Mesodermal cell (in vitro differentiated cells): ENCODE measurements at regions not wholly inside any gene's neighbourhood (a gene's known extent, or its start where the extent isn't known, plus 50 kb on each side); places are given as distances from the start of the nearest gene placed in this dataset.
A peak's percentile ranks its signal among the peaks of the same experiment; 100 is the strongest.

ENCODE experiments used
- H3K27ac ChIP-seq: 2 replicates; pipeline ENCODE4 v1.7.0; 2013; ENCODE audit warnings: mild to moderate bottlenecking, low read depth, low read length, moderate library complexity; ENCODE audit not compliant: severe bottlenecking
- H3K36me3 ChIP-seq: 2 replicates; pipeline ENCODE4 v1.7.1; 2013; ENCODE audit warnings: mild to moderate bottlenecking, low read length, moderate library complexity; ENCODE audit not compliant: control insufficient read depth, insufficient read depth
- H3K4me1 ChIP-seq: one replicate; pipeline ENCODE4 v1.7.1; 2013; ENCODE audit warnings: mild to moderate bottlenecking, low read length; ENCODE audit not compliant: insufficient read depth, control insufficient read depth, poor library complexity, severe bottlenecking
- H3K4me3 ChIP-seq: 2 replicates; pipeline ENCODE4 v1.7.0; 2013; ENCODE audit warnings: low read length, control low read depth, mild to moderate bottlenecking; ENCODE audit not compliant: insufficient read depth, poor library complexity, severe bottlenecking; ENCODE audit errors: extremely low read depth
- H3K9me3 ChIP-seq: 2 replicates; pipeline ENCODE4 v1.7.1; 2013; ENCODE audit warnings: mild to moderate bottlenecking, low read length, moderate library complexity; ENCODE audit not compliant: control insufficient read depth
- WGBS, 2 experiments: methylation state at CpG; one replicate each; pipeline ENCODE4 v1.1.5; 2013; ENCODE audit warnings: missing lambda C conversion rate in 2 of 2; ENCODE audit not compliant: insufficient coverage in 2 of 2; 5-methylcytosine and 5-hydroxymethylcytosine counted together

DNA sequence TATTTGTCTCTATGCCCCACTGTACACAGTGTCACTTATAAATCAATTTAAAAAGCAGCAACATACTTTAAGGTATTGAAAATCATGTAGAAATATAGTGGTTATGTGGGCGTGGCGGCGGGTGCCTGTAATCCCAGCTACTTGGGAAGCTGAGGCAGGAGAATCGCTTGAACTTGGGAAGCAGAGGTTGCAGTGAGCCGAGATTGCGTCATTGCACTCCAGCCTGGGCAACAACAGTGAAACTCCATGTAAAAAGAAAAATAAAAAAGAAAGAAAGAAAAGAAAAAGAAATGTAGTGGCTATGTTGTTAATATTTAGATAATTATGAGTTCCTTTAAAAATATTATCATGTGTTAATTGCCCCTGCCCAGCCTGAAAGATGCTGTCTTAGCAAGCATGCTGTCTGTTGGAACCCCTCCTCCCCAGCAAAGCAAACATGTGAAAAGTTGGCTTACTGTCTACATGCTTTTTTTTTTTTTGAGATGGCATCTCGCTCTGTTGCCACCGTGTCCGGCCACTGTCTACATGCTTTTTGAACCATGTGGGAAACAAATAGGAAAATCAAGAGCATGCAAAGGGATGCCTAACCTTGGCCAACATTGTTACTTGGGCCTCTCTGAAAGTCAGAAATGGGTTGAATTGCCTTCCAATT, 151.4 kb upstream of the TSHZ2 start:
- Histone ChIP-seq H3K9me3 (no peaks in the 10 kb centered on the region), H3K4me1 (no peaks in the 10 kb centered on the region), H3K36me3 (no peaks in the 10 kb centered on the region), H3K4me3 (no peak overlapping the region), H3K27ac (no peak overlapping the region)
- 80% methylated on average over 9 of the region's 9 CpGs; no CpG with 5 or more reads in 1 of the 2 experiments for WGBS, 2 experiments

DNA sequence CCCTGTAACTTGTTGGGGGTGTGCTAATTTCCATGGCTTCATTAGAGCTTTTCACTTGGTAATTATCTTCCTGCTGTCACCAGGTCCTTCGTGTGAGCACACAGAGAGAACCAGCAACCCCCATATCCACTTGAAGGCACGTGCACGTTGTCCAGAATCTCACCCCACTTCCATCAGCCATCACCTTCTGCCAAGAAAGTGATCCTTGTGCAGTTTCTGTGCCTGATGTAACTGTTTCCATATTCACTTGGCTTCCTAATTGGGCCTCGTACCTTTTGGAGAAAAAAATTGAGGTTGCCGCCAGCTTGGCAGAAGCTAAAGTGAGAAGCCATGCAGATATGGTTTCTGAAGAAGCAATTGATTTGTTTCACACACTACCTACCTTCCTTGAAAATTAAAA, 153.7 kb upstream of the TSHZ2 start:
- Histone ChIP-seq H3K36me3 (no peaks in the 10 kb centered on the region), H3K27ac (no peak overlapping the region), H3K9me3 (no peaks in the 10 kb centered on the region), H3K4me1 (no peaks in the 10 kb centered on the region), H3K4me3 (no peak overlapping the region)
- WGBS, 2 experiments, result 95 to 96% methylated on average over 4 of the region's 5 CpGs

GRCh38 chr20:52817981-52818380, 154.2 kb upstream of the TSHZ2 start:
- Histone ChIP-seq H3K4me1 (no peaks in the 10 kb centered on the region), H3K4me3 (no peak overlapping the region), H3K36me3 (no peaks in the 10 kb centered on the region), H3K27ac (no peak overlapping the region), H3K9me3 (no peaks in the 10 kb centered on the region)
- WGBS, 2 experiments, result 76 to 77% methylated on average over 3 of the region's 3 CpGs

DNA sequence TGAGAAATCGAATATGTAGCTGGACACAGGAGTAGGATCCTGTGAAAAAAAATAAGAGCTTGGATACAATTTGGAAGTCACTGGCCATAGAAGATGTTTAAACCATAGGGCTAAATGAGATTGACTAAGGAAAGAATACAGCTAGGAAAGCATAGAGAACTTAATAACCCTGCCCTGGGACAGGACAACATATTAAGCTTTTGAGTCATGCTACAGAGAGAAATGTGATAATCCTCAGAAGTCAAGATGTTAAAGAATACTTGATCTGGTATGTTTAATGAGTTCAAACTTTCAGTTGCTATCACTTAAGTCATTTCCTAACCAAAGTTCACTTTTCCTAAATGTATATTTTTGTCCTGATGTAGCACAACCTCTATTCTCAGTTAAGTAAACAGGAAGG, 154.6 kb upstream of the TSHZ2 start:
- Histone ChIP-seq H3K27ac (no peak overlapping the region), H3K9me3 (no peaks in the 10 kb centered on the region)
- WGBS, 2 experiments, result 94 to 100% methylated on average over 1 of the region's 1 CpG

GRCh38 chr20:52814371-52814770, 157.8 kb upstream of the TSHZ2 start:
- no peak overlapping the region for H3K27ac ChIP-seq
- 90 to 100% methylated on average over 1 to 2 of the region's 2 CpGs for WGBS, 2 experiments
- no peaks in the 10 kb centered on the region for H3K4me1 ChIP-seq
- no peak overlapping the region for H3K4me3 ChIP-seq
- no peaks in the 10 kb centered on the region for H3K9me3 ChIP-seq
- no peaks in the 10 kb centered on the region for H3K36me3 ChIP-seq

More for the DNA sequence above, 154.6 kb upstream of the TSHZ2 start:
- Histone ChIP-seq H3K4me3 (no peak overlapping the region), H3K36me3 (no peaks in the 10 kb centered on the region), H3K4me1 (no peaks in the 10 kb centered on the region)

DNA sequence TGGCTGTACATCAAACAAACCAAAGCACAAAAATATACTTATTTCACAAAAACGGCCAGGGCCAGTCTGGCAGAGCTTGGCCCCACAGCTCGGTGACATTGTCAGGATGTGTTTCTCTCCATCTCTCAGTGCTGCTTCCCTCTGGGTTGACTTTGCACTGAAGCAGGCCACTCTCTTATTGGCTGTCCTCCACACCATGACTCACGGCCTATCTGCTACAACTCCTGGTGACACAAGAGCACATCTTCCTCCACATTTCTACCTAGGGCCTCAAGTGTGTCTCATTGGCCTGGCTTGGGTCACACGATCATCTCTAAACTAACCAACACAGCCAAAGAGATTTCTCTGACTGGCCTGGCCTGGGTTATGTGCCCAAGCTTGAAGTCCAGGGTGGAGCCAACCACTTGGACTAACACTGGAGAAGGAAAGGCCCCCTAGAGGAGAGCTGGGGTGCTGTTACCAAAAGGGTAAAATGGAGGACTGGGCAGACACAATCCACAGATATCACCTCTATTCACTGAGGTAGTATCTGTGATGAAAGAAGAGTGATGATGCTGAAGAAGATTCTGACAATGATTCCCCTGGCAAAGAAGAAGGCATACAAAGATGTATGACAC, 159.8 kb upstream of the TSHZ2 start:
- no peaks in the 10 kb centered on the region for H3K36me3 ChIP-seq
- H3K4me3 ChIP-seq, result no peak overlapping the region
- no peak overlapping the region for H3K27ac ChIP-seq
- H3K9me3 ChIP-seq, result no peaks in the 10 kb centered on the region
- WGBS, 2 experiments, result 71 to 93% methylated on average over 2 to 3 of the region's 4 CpGs
- no peaks in the 10 kb centered on the region for H3K4me1 ChIP-seq

GRCh38 chr20:52809003-52809402, 163.2 kb upstream of the TSHZ2 start:
- Histone ChIP-seq H3K9me3 (no peaks in the 10 kb centered on the region), H3K36me3 (no peaks in the 10 kb centered on the region), H3K4me3 (no peak overlapping the region), H3K27ac (no peak overlapping the region), H3K4me1 (no peaks in the 10 kb centered on the region)
- WGBS, 2 experiments, result 77 to 84% methylated on average over 5 of the region's 5 CpGs

- no peaks in the 10 kb centered on the region for H3K36me3 ChIP-seq
- no peak overlapping the region for H3K4me3 ChIP-seq
- H3K4me1 ChIP-seq, result no peaks in the 10 kb centered on the region
- H3K9me3 ChIP-seq, result no peaks in the 10 kb centered on the region
- H3K27ac ChIP-seq, result no peak overlapping the region
- 84 to 87% methylated on average over 3 to 4 of the region's 4 CpGs for WGBS, 2 experiments
These were observed 165.2 kb upstream of the TSHZ2 start for GRCh38 chr20:52806918-52807317.

DNA sequence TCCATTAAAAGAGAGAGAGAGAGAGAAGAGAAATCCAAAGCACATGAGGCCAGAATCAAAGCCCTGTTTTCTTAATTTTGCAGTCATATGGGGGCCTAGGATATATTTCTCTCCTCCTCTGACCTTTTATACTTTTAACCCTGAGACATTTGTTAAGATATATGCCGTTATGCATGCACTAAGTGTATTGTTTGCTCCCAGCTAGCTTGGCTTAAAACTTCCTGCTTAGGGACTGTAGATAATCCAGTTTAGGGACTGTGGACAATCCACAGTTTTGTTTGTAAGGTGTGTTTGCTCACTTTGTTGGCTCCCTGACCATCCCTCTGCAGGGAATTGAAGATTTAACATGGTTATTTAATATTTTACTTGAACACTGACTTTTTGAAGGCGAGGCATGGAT, 166.3 kb upstream of the TSHZ2 start:
- H3K36me3 ChIP-seq, result no peaks in the 10 kb centered on the region
- no peaks in the 10 kb centered on the region for H3K9me3 ChIP-seq
- H3K4me3 ChIP-seq, result no peak overlapping the region
- H3K4me1 ChIP-seq, result no peaks in the 10 kb centered on the region
- WGBS, 2 experiments, result 60 to 80% methylated on average over 1 of the region's 2 CpGs
- H3K27ac ChIP-seq, result no peak overlapping the region

- no peaks in the 10 kb centered on the region for H3K9me3 ChIP-seq
- no peak overlapping the region for H3K27ac ChIP-seq
- H3K4me1 ChIP-seq, result no peaks in the 10 kb centered on the region
- WGBS, 2 experiments, result 87 to 96% methylated on average over 3 of the region's 4 CpGs
- no peak overlapping the region for H3K4me3 ChIP-seq
- no peaks in the 10 kb centered on the region for H3K36me3 ChIP-seq
These were observed 166.9 kb upstream of the TSHZ2 start for GRCh38 chr20:52805296-52805571.

GRCh38 chr20:52804497-52805295, 167.5 kb upstream of the TSHZ2 start:
- Histone ChIP-seq H3K27ac (peak overlapping the region; percentile 10), H3K4me3 (no peak overlapping the region), H3K4me1 (no peaks in the 10 kb centered on the region), H3K9me3 (no peaks in the 10 kb centered on the region), H3K36me3 (no peaks in the 10 kb centered on the region)
- WGBS, 2 experiments, result 80 to 84% methylated on average over 7 of the region's 13 CpGs
